ENCODE measurements at regions not wholly inside any gene's neighbourhood (a gene's known extent, or its start where the extent isn't known, plus 50 kb on each side); places are given as distances from the start of the nearest gene placed in this dataset.

GRCh38 chr6:95804847-95805541 lies 210.8 kb upstream of the FUT9 start:
- no peak for TF ChIP-seq POLR2A (IDR thresholded peaks at IDR 0.05)
- TF ChIP-seq, protein P1, sequence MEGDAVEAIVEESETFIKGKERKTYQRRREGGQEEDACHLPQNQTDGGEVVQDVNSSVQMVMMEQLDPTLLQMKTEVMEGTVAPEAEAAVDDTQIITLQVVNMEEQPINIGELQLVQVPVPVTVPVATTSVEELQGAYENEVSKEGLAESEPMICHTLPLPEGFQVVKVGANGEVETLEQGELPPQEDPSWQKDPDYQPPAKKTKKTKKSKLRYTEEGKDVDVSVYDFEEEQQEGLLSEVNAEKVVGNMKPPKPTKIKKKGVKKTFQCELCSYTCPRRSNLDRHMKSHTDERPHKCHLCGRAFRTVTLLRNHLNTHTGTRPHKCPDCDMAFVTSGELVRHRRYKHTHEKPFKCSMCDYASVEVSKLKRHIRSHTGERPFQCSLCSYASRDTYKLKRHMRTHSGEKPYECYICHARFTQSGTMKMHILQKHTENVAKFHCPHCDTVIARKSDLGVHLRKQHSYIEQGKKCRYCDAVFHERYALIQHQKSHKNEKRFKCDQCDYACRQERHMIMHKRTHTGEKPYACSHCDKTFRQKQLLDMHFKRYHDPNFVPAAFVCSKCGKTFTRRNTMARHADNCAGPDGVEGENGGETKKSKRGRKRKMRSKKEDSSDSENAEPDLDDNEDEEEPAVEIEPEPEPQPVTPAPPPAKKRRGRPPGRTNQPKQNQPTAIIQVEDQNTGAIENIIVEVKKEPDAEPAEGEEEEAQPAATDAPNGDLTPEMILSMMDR (IDR thresholded peaks at IDR 0.05), result no peak
